Stromal cell of bone marrow (primary cell): ENCODE measurements at regions not wholly inside any gene's neighbourhood (a gene's known extent, or its start where the extent isn't known, plus 50 kb on each side); places are given as distances from the start of the nearest gene placed in this dataset.
"Not testable (repeated sequence)": the region's sequence is repeated elsewhere in the genome, so short reads cannot be mapped to it uniquely, and the experiment has no call there.

Source experiments
- DNase-seq: peaks from one replicate; pipeline ENCODE4 v3.0.0-alpha.2; 2012; ENCODE audit warnings: low read depth

GRCh38 chr5:111820072-111820471 is 63.1 kb upstream of the NREP start:
- no peak for DNase-seq

GRCh38 chr5:111819028-111819427 is 62.0 kb upstream of the NREP start:
- DNase-seq: not testable (repeated sequence)

GRCh38 chr5:111813537-111813936 is 56.5 kb upstream of the NREP start:
- no peak for DNase-seq

GRCh38 chr5:111810112-111810511 is 53.1 kb upstream of the NREP start:
- DNase-seq: no peak
